K562 (cell line): ENCODE measurements at regions not wholly inside any gene's neighbourhood (a gene's known extent, or its start where the extent isn't known, plus 50 kb on each side); places are given as distances from the start of the nearest gene placed in this dataset.

Experiments used
- ATAC-seq: fragments of 200-7000 bp; cut with Tn5 transposase; 3 replicates; pipeline ENCODE4 v1.9.1; 2020; ENCODE audit warnings: moderate library complexity
- BruUV-seq: library from RNA; stranded (reverse); fragments of 400-500 nt; replicated peaks from 2 replicates; lab custom pipeline; 2021; lab: Mats Ljungman, UMichigan
- CTCF ChIA-PET: fragments of 300-600 bp; formaldehyde crosslinking; extraction: SDS; loops from one replicate; lab custom pipeline; 2021; ENCODE audit warnings: low intra/inter-chr PET ratio; lab: Yijun Ruan, JAX
- POLR2A ChIA-PET: fragments of 300-600, 350-650 bp; sonication (Branson Sonifier 250); formaldehyde crosslinking; extraction: SDS; loops from one replicate; lab custom pipeline; 2021; ENCODE audit warnings: antibody characterized with exemption, inconsistent platforms; lab: Yijun Ruan, JAX
- DNase-seq, 4 experiments: peaks; one replicate each; pipeline versions ENCODE4 v3.0.0 to v3.0.0-alpha.2; 2011 to 2018; ENCODE audit warnings: low spot score in 3 of 4, mixed read lengths in 3 of 4; ENCODE audit errors: extremely low read depth in 1 of 4
- FAIRE-seq: peaks from 2 replicates; lab custom pipeline; 2011; peaks lifted over from hg19 to GRCh38; lab: Jason Lieb, UNC
- H2AFZ ChIP-seq: 2 replicates; pipeline ENCODE4 v1.6.0; 2011; ENCODE audit warnings: low read depth, low read length, control low read depth, inconsistent platforms
- H3K27ac ChIP-seq: fragments of 200-600 bp; 3 replicates; pipeline ENCODE4 v1.8.0; 2011; ENCODE audit warnings: low read depth, mild to moderate bottlenecking, control low read depth, inconsistent platforms, low read length, moderate library complexity, mixed read lengths; ENCODE audit errors: extremely low read depth
- H3K27me3 ChIP-seq, 2 experiments: fragments of 300-600 bp in 1 of 2; 2 replicates in 1 of 2; 3 replicates in 1 of 2; pipeline versions ENCODE4 v1.6.0 to v1.8.0; 2011; ENCODE audit warnings: inconsistent platforms in 2 of 2, low read length in 2 of 2, mild to moderate bottlenecking in 1 of 2, mixed read lengths in 1 of 2, moderate library complexity in 1 of 2; ENCODE audit not compliant: control insufficient read depth in 2 of 2, insufficient read depth in 2 of 2
- H3K36me3 ChIP-seq: fragments of 300-600 bp; 3 replicates; pipeline ENCODE4 v1.8.0; 2011; ENCODE audit warnings: mild to moderate bottlenecking, low read length, inconsistent platforms; ENCODE audit not compliant: control insufficient read depth, insufficient read depth
- H3K4me1 ChIP-seq, 2 experiments: fragments of 200-600 bp in 1 of 2; replicated peaks in 1 of 2; 2 replicates in 1 of 2; 3 replicates in 1 of 2; pipeline versions ENCODE4 v1.5.1 to v1.8.0; 2011; ENCODE audit warnings: inconsistent platforms in 2 of 2, low read length in 2 of 2, mild to moderate bottlenecking in 1 of 2, mixed read lengths in 1 of 2, moderate library complexity in 1 of 2; ENCODE audit not compliant: control insufficient read depth in 2 of 2, insufficient read depth in 2 of 2
- H3K4me2 ChIP-seq: 2 replicates; pipeline ENCODE4 v1.6.1; 2011; ENCODE audit warnings: low read length, control low read depth, inconsistent platforms, mixed read lengths; ENCODE audit not compliant: insufficient read depth
- H3K4me3 ChIP-seq: fragments of 200-600 bp; sonication (generic), shearing (Covaris generic); 2 replicates; pipeline ENCODE4 v1.5.1; 2016; ENCODE audit warnings: control low read depth, inconsistent platforms
- H3K79me2 ChIP-seq: fragments of 200-600 bp; 3 replicates; pipeline ENCODE4 v1.8.0; 2011; ENCODE audit warnings: low read length, inconsistent platforms; ENCODE audit not compliant: control insufficient read depth, insufficient read depth
- H3K9ac ChIP-seq, 2 experiments: 2 replicates each; pipeline versions ENCODE4 v1.6.0 to v1.6.1; 2011; ENCODE audit warnings: low read depth in 2 of 2, low read length in 2 of 2, control low read depth in 1 of 2, inconsistent platforms in 1 of 2, mild to moderate bottlenecking in 1 of 2, mixed read lengths in 1 of 2; ENCODE audit not compliant: insufficient read depth in 1 of 2
- H3K9me1 ChIP-seq: one replicate; pipeline ENCODE4 v1.6.0; 2011; ENCODE audit warnings: inconsistent platforms, mild to moderate bottlenecking, low read length, moderate library complexity; ENCODE audit not compliant: control insufficient read depth, insufficient read depth
- H3K9me3 ChIP-seq: replicated peaks from 2 replicates; pipeline ENCODE4 v1.5.1; 2011; ENCODE audit warnings: low read depth, low read length, inconsistent platforms; ENCODE audit not compliant: control insufficient read depth, insufficient read depth
- H4K20me1 ChIP-seq: replicated peaks from 2 replicates; pipeline ENCODE4 v1.6.1; 2011; ENCODE audit warnings: low read length, inconsistent platforms, mixed read lengths; ENCODE audit not compliant: control insufficient read depth, insufficient read depth
- ATF1 ChIP-seq, 2 experiments: fragments of 450-650 bp in 1 of 2; IDR thresholded peaks; 2 replicates each; pipeline ENCODE4 v1.6.1; 2016; ENCODE audit warnings: missing compliant biosample characterization in 1 of 2, missing genetic modification characterization in 1 of 2
- BCOR ChIP-seq: fragments of 450-650 bp; IDR thresholded peaks from 2 replicates; pipeline ENCODE4 v1.6.1; 2016
- FIP1L1 ChIP-seq: fragments of 200-400 bp; formaldehyde crosslinking; IDR thresholded peaks from 2 replicates; pipeline ENCODE4 v1.6.1; 2018; ENCODE audit warnings: mild to moderate bottlenecking, low read depth, low read length; ENCODE audit not compliant: poor library complexity, severe bottlenecking
- GABPB1 ChIP-seq: sonication (generic); formaldehyde crosslinking; IDR thresholded peaks from 2 replicates; pipeline ENCODE4 v1.8.0; 2022; ENCODE audit warnings: mild to moderate bottlenecking, missing genetic modification reagents
- HDAC8 ChIP-seq: fragments of 450-650 bp; IDR thresholded peaks from 2 replicates; pipeline ENCODE4 v1.6.1; 2016; ENCODE audit warnings: mild to moderate bottlenecking, missing genetic modification characterization, moderate library complexity, missing compliant biosample characterization
- KAT2B ChIP-seq: IDR thresholded peaks from one replicate; pipeline ENCODE4 v1.6.1; 2012; ENCODE audit warnings: low read depth, mild to moderate bottlenecking, control low read depth, inconsistent platforms, low read length, moderate library complexity
- MAFK ChIP-seq: IDR thresholded peaks from 2 replicates; pipeline ENCODE4 v1.6.1; 2011; ENCODE audit warnings: low read length, improper control_type of control experiment
- MAZ ChIP-seq, 2 experiments: fragments of 450-650 bp in 1 of 2; sonication (generic) in 1 of 2; formaldehyde crosslinking; IDR thresholded peaks in 1 of 2; conservative IDR thresholded peaks in 1 of 2; 2 replicates each; pipeline versions ENCODE4 v1.4.0 to v1.5.0; 2020; ENCODE audit warnings: mild to moderate bottlenecking in 1 of 2, missing genetic modification reagents in 1 of 2
- MCM3 ChIP-seq: fragments of 450-650 bp; IDR thresholded peaks from 2 replicates; pipeline ENCODE4 v1.6.1; 2016
- NEUROD1 ChIP-seq: fragments of 150-350 bp; IDR thresholded peaks from 2 replicates; pipeline ENCODE4 v1.6.1; 2014; ENCODE audit warnings: borderline replicate concordance, low read length, low read depth; ENCODE audit not compliant: partially characterized antibody
- NR2F6 ChIP-seq: fragments of 450-650 bp; formaldehyde crosslinking; IDR thresholded peaks from 2 replicates; pipeline ENCODE4 v1.4.0; 2020; ENCODE audit warnings: mild to moderate bottlenecking
- RBM15 ChIP-seq: fragments of 200-400 bp; formaldehyde crosslinking; IDR thresholded peaks from 2 replicates; pipeline ENCODE4 v1.6.1; 2018; ENCODE audit warnings: mild to moderate bottlenecking, low read length, moderate library complexity; ENCODE audit not compliant: insufficient read depth
- SMAD4 ChIP-seq: fragments of 250-450 bp; sonication (Bioruptor Pico); conservative IDR thresholded peaks from 2 replicates; pipeline ENCODE4 v1.8.0; 2021; ENCODE audit warnings: inconsistent platforms, mild to moderate bottlenecking, moderate library complexity
- WGBS: fragments of 100-300 bp; shearing (Covaris generic); methylation state at CpG from one replicate; pipeline ENCODE4 v1.1.6; 2016; ENCODE audit warnings: low coverage, mixed read lengths; ENCODE audit not compliant: insufficient coverage; ENCODE audit errors: missing lambda C conversion rate; 5-methylcytosine and 5-hydroxymethylcytosine counted together
- in situ Hi-C: fragments of 300-500 bp; cut with MboI; formaldehyde crosslinking; loops from 4 replicates; pipeline ENCODE4 v1.15.0; 2018; ENCODE audit warnings: inconsistent platforms, mixed read lengths
- intact Hi-C: fragments of 100-400 bp; cut with micrococcal nuclease; formaldehyde crosslinking; loops from 2 replicates; pipeline ENCODE4 v1.14.2; 2022
- TF ChIP-seq, protein P1 (sequence below): sonication (generic); formaldehyde crosslinking; IDR thresholded peaks from 2 replicates; pipeline ENCODE4 v1.8.1; 2023; ENCODE audit warnings: missing genetic modification reagents, mild to moderate bottlenecking, borderline replicate concordance
- TF ChIP-seq, protein P2 (sequence below): fragments of 450-650 bp; formaldehyde crosslinking; conservative IDR thresholded peaks from 2 replicates; pipeline ENCODE4 v1.4.0; 2022; ENCODE audit warnings: mild to moderate bottlenecking, missing genetic modification characterization

DNA sequence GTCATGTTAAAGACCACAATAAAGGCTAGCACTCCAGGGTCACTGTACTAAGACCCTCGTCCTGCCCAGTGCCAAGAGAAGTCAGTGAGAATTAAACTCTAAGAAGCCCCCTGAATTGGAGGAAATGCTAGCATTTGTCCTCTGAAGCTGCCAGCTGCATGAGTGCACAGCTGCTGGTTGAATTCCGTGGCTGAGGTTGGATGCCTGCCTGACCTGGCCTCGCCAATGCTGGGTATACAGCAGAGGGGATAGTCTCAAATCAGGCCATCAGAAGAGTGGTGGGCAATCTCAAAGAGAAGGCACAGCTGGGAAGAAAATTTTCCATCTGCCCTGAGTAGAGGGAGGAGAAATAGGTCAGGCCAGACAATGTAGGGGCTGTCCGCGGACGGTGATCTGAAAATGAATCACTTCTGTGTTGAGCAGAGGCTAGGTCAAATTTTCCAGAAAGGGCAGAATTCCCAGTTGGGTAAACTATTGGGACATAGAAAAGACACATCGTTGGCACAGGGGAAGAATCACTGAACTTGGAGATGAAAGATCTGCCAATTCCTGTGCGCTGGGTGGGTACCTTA is 110.5 kb upstream of the AGAP1 start (continued):
- TF ChIP-seq, protein P1, sequence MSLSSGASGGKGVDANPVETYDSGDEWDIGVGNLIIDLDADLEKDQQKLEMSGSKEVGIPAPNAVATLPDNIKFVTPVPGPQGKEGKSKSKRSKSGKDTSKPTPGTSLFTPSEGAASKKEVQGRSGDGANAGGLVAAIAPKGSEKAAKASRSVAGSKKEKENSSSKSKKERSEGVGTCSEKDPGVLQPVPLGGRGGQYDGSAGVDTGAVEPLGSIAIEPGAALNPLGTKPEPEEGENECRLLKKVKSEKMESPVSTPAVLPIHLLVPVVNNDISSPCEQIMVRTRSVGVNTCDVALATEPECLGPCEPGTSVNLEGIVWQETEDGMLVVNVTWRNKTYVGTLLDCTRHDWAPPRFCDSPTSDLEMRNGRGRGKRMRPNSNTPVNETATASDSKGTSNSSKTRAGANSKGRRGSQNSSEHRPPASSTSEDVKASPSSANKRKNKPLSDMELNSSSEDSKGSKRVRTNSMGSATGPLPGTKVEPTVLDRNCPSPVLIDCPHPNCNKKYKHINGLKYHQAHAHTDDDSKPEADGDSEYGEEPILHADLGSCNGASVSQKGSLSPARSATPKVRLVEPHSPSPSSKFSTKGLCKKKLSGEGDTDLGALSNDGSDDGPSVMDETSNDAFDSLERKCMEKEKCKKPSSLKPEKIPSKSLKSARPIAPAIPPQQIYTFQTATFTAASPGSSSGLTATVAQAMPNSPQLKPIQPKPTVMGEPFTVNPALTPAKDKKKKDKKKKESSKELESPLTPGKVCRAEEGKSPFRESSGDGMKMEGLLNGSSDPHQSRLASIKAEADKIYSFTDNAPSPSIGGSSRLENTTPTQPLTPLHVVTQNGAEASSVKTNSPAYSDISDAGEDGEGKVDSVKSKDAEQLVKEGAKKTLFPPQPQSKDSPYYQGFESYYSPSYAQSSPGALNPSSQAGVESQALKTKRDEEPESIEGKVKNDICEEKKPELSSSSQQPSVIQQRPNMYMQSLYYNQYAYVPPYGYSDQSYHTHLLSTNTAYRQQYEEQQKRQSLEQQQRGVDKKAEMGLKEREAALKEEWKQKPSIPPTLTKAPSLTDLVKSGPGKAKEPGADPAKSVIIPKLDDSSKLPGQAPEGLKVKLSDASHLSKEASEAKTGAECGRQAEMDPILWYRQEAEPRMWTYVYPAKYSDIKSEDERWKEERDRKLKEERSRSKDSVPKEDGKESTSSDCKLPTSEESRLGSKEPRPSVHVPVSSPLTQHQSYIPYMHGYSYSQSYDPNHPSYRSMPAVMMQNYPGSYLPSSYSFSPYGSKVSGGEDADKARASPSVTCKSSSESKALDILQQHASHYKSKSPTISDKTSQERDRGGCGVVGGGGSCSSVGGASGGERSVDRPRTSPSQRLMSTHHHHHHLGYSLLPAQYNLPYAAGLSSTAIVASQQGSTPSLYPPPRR (CRISPR knock-in tag) = no peak

DNA sequence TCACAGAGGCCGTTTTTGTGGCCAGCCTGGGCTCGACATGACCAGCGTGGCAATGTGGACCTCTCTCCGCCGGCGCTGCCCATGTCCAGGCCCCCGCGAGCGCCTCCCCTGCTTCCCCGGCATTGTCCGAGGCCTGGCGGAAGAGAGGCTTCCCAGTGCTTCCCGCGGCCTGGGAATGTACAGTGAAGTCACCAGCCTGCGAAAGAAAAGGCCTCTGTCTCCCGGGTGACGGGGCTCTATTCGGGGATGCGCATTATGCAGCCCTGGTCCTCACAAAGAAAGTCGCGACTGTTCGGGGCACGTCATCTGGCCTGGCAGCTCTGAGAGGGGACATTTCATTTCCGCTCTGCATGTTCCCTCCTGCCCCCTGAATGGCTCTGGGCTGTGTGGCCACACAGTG is 109.2 kb upstream of the AGAP1 start:
- Histone ChIP-seq H3K79me2 (no peaks in the 10 kb centered on the region), H3K4me3 (no peak overlapping the region), H3K4me1 (no peaks in the 10 kb centered on the region; a peak in 1 of 5 replicates), H2AFZ (no peak overlapping the region), H3K27me3 (peaks cover 8 to 38% of the 10 kb centered on the region in 2 experiments; a peak in 3 of 5 replicates), H3K27ac (no peak overlapping the region), H3K9me1 (no peaks in the 10 kb centered on the region), H3K4me2 (no peak overlapping the region), H3K36me3 (no peaks in the 10 kb centered on the region), H3K9ac (no peak overlapping the region; a peak in 1 of 4 replicates), H3K9me3 (no peaks in the 10 kb centered on the region), H4K20me1 (no peaks in the 10 kb centered on the region; the same call in 1 of the 2 replicates)
- no peak for DNase-seq
- intact Hi-C loops (no loop called here), in situ Hi-C loops (no loop called here)
- 43% methylated on average over 10 of the region's 24 CpGs for WGBS
- no peak for ATAC-seq
- ChIA-PET CTCF (no interaction called here), POLR2A (interaction anchor here (1.0 kb wide), 1 partner anchor 13 kb away, joined by 4 read pairs; no protein-coding TSS in a partner anchor)
- FAIRE-seq = no peak
- BruUV-seq = no TSS peak
- TF ChIP-seq, protein P2, sequence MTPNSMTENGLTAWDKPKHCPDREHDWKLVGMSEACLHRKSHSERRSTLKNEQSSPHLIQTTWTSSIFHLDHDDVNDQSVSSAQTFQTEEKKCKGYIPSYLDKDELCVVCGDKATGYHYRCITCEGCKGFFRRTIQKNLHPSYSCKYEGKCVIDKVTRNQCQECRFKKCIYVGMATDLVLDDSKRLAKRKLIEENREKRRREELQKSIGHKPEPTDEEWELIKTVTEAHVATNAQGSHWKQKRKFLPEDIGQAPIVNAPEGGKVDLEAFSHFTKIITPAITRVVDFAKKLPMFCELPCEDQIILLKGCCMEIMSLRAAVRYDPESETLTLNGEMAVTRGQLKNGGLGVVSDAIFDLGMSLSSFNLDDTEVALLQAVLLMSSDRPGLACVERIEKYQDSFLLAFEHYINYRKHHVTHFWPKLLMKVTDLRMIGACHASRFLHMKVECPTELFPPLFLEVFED (CRISPR knock-in tag) = no peak
- TF ChIP-seq NR2F6 (CRISPR knock-in tag) = no peak
- TF ChIP-seq MAZ (CRISPR knock-in tag; conservative IDR thresholded peaks at IDR 0.05 in 1 of 2, IDR thresholded peaks at IDR 0.05 in 1 of 2) = no peak
- no peak for TF ChIP-seq ATF1 (CRISPR knock-in tag; IDR thresholded peaks at IDR 0.05)
- TF ChIP-seq ATF1 (tag; IDR thresholded peaks at IDR 0.05) = no peak
- TF ChIP-seq RBM15 = no peak
- TF ChIP-seq NEUROD1 = no peak
- TF ChIP-seq SMAD4 (CRISPR knock-in tag) = no peak
- no peak for TF ChIP-seq FIP1L1
- no peak for TF ChIP-seq BCOR
- no peak for TF ChIP-seq MAFK
- no peak for TF ChIP-seq KAT2B
- TF ChIP-seq GABPB1 (CRISPR knock-in tag) = no peak
- TF ChIP-seq MCM3 = no peak
- no peak for TF ChIP-seq HDAC8
